Colonic mucosa (tissue), 4 donors: ENCODE measurements at regions not wholly inside any gene's neighbourhood (a gene's known extent, or its start where the extent isn't known, plus 50 kb on each side); places are given as distances from the start of the nearest gene placed in this dataset.

Source experiments
- DNase-seq: peaks from one replicate; pipeline ENCODE4 v3.0.0-alpha.2; 2020
- H3K27ac ChIP-seq: fragments of 200-600 bp; one replicate; pipeline ENCODE4 v1.8.0; 2021
- H3K27me3 ChIP-seq: fragments of 200-600 bp; one replicate; pipeline ENCODE4 v1.8.0; 2021
- H3K36me3 ChIP-seq: fragments of 200-600 bp; one replicate; pipeline ENCODE4 v1.8.0; 2021
- H3K4me1 ChIP-seq: fragments of 200-600 bp; one replicate; pipeline ENCODE4 v1.8.0; 2021; ENCODE audit warnings: mild to moderate bottlenecking
- H3K4me3 ChIP-seq: fragments of 200-600 bp; one replicate; pipeline ENCODE4 v1.8.0; 2021
- H3K9ac ChIP-seq, 2 donors: one replicate each; pipeline ENCODE4 v1.7.0; 2013; ENCODE audit warnings: control low read depth in 2 of 2, low read depth in 2 of 2, low read length in 2 of 2
- H3K9me3 ChIP-seq: fragments of 200-600 bp; one replicate; pipeline ENCODE4 v1.8.0; 2021
- CTCF ChIP-seq: fragments of 200-600 bp; IDR thresholded peaks from one replicate; pipeline ENCODE4 v1.8.0; 2022; ENCODE audit warnings: antibody characterized with exemption, mild to moderate bottlenecking
- intact Hi-C: fragments of 100-400 bp; cut with DNase I; formaldehyde crosslinking; loops from one replicate; pipeline ENCODE4 v1.14.1; 2022
- donor health status: healthy.
- donor health status: DM: no; HTN: no; CAD: no.
- donor health status: DM: no; HTN: no; CAD: no.

GRCh38 chr2:66772618-66773017 is 337.7 kb downstream of the MEIS1 start:
- no peak overlapping the region for H3K9ac ChIP-seq
- no peaks in the 10 kb centered on the region for H3K9me3 ChIP-seq
- H3K36me3 ChIP-seq: no peaks in the 10 kb centered on the region
- no peak overlapping the region for H3K27ac ChIP-seq
- H3K27me3 ChIP-seq: no peaks in the 10 kb centered on the region
- H3K4me3 ChIP-seq: no peak overlapping the region
- intact Hi-C loops: no loop called here
- H3K4me1 ChIP-seq: no peaks in the 10 kb centered on the region
- no peak for TF ChIP-seq CTCF
- no peak for DNase-seq

GRCh38 chr2:66775730-66776422 is 341.0 kb downstream of the MEIS1 start:
- DNase-seq: no peak
- H3K27ac ChIP-seq: no peak overlapping the region
- no peak overlapping the region for H3K4me3 ChIP-seq
- no peaks in the 10 kb centered on the region for H3K9me3 ChIP-seq
- H3K9ac ChIP-seq: no peak overlapping the region
- no peaks in the 10 kb centered on the region for H3K27me3 ChIP-seq
- intact Hi-C loops: no loop called here
- TF ChIP-seq CTCF: no peak
- no peaks in the 10 kb centered on the region for H3K36me3 ChIP-seq
- H3K4me1 ChIP-seq: no peaks in the 10 kb centered on the region

GRCh38 chr2:66781804-66782203 is 346.9 kb downstream of the MEIS1 start:
- H3K27ac ChIP-seq: no peak overlapping the region
- no peak for TF ChIP-seq CTCF
- H3K36me3 ChIP-seq: no peaks in the 10 kb centered on the region
- H3K9ac ChIP-seq: no peak overlapping the region
- H3K4me1 ChIP-seq: no peaks in the 10 kb centered on the region
- no peak overlapping the region for H3K4me3 ChIP-seq
- DNase-seq: no peak
- H3K27me3 ChIP-seq: no peaks in the 10 kb centered on the region
- no peaks in the 10 kb centered on the region for H3K9me3 ChIP-seq
- intact Hi-C loops: no loop called here

- Histone ChIP-seq H3K4me1 (no peaks in the 10 kb centered on the region), H3K27ac (no peak overlapping the region), H3K9me3 (no peaks in the 10 kb centered on the region), H3K36me3 (no peaks in the 10 kb centered on the region), H3K9ac (no peak overlapping the region), H3K27me3 (no peaks in the 10 kb centered on the region), H3K4me3 (no peak overlapping the region)
- intact Hi-C loops: no loop called here
- DNase-seq: no peak
- no peak for TF ChIP-seq CTCF
Measured at GRCh38 chr2:66782780-66783361, 347.9 kb downstream of the MEIS1 start.

GRCh38 chr2:66789741-66790140 is 354.8 kb downstream of the MEIS1 start:
- no peaks in the 10 kb centered on the region for H3K4me1 ChIP-seq
- DNase-seq: no peak
- intact Hi-C loops: no loop called here
- H3K36me3 ChIP-seq: no peaks in the 10 kb centered on the region
- no peaks in the 10 kb centered on the region for H3K27me3 ChIP-seq
- no peak overlapping the region for H3K27ac ChIP-seq
- H3K9ac ChIP-seq: no peak overlapping the region
- no peaks in the 10 kb centered on the region for H3K9me3 ChIP-seq
- no peak for TF ChIP-seq CTCF
- H3K4me3 ChIP-seq: no peak overlapping the region
